Esophagus squamous epithelium (tissue), 4 donors: ENCODE measurements at regions not wholly inside any gene's neighbourhood (a gene's known extent, or its start where the extent isn't known, plus 50 kb on each side); places are given as distances from the start of the nearest gene placed in this dataset.

Experiments
- POLR2A ChIP-seq, 4 donors: fragments of 450-650 bp; IDR thresholded peaks; one replicate each; pipeline ENCODE4 v1.6.1; 2017; ENCODE audit warnings: antibody characterized with exemption in 4 of 4, mild to moderate bottlenecking in 4 of 4, moderate library complexity in 3 of 4
- TF ChIP-seq, protein P1 (sequence below), 6 experiments: fragments of 450-650 bp in 4 of 6; fragments of 200-600 bp in 2 of 6; sonication (generic) in 2 of 6; IDR thresholded peaks; one replicate each; pipeline ENCODE4 v1.5.1; 2016 to 2019; ENCODE audit warnings: antibody characterized with exemption in 6 of 6, mild to moderate bottlenecking in 4 of 6, moderate library complexity in 4 of 6

DNA sequence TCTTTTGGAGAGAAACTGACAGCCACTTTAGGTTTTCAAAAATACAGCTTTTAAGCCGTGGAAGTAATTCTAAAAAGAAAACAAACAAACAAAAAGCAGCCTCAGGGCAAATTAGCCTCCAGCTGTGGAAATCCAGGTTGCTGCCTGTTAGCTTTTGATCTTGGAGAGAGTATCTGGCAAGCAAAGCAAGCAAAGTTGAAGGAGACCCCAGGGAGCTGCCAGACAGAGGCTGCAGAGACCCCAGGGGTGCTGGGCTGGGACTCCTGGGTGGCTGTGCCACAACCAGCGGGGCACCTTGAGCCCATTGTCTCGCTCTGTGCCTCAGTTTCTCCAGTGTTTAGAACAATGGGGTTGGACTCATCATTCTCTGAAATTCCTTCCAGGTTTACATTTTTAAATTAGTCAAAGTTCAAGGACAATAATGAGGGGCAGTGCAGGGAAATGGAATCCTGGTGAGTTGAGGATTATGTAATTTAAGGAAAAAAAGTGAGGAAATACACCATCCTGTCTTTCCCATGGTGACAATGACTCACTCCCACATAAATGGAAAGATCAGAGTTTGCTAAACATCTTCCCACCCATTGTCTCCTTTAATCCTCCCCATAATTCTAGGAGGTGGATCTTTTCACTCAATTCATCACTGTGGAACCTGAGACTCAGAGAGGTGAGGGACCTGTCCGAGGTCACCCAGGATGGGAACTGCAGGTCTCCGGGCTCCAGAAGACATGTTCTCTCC is 480.5 kb downstream of the MATN1 start:
- TF ChIP-seq, protein P1, sequence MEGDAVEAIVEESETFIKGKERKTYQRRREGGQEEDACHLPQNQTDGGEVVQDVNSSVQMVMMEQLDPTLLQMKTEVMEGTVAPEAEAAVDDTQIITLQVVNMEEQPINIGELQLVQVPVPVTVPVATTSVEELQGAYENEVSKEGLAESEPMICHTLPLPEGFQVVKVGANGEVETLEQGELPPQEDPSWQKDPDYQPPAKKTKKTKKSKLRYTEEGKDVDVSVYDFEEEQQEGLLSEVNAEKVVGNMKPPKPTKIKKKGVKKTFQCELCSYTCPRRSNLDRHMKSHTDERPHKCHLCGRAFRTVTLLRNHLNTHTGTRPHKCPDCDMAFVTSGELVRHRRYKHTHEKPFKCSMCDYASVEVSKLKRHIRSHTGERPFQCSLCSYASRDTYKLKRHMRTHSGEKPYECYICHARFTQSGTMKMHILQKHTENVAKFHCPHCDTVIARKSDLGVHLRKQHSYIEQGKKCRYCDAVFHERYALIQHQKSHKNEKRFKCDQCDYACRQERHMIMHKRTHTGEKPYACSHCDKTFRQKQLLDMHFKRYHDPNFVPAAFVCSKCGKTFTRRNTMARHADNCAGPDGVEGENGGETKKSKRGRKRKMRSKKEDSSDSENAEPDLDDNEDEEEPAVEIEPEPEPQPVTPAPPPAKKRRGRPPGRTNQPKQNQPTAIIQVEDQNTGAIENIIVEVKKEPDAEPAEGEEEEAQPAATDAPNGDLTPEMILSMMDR (IDR thresholded peaks at IDR 0.05), result no peak
- no peak for TF ChIP-seq POLR2A (IDR thresholded peaks at IDR 0.05)
